ENCODE measurements at regions not wholly inside any gene's neighbourhood (a gene's known extent, or its start where the extent isn't known, plus 50 kb on each side); places are given as distances from the start of the nearest gene placed in this dataset.

DNA sequence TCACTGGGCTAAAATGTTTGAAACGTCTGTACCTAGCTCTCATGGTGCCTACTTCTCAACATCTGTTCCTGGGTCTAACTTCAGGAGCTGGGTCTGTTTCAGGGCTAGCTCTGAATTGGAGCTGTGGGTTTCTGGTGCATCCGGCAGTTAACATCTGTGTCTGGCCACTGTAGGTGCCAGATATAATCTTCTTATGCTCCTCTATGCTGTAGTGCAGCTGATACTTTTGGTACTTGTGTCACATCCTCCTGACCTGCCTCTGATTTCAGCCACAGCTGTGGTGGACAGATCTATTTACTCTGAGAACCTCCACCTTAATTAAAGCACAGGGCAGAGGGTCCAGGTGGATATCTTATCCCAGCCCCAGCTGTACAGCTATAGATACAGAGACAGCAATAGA, 496.5 kb upstream of the CDH11 start:
- Histone ChIP-seq H3K9me2 (replicated peaks; ENCODE audit: insufficient read depth, low read length) (no peaks in the 10 kb centered on the region), H3K9ac (ENCODE audit: low read length) (no peak overlapping the region), H3K4me1 (ENCODE audit: low read length) (no peaks in the 10 kb centered on the region), H3K9me3 (ENCODE audit: low read length) (no peaks in the 10 kb centered on the region), H3K79me2 (ENCODE audit: low read length) (no peaks in the 10 kb centered on the region), H3K36me3 (ENCODE audit: insufficient read depth, low read length) (no peaks in the 10 kb centered on the region), H3K27ac (ENCODE audit: low read length) (no peak overlapping the region), H3K4me2 (ENCODE audit: low read depth, low read length, poor library complexity, severe bottlenecking) (no peak overlapping the region), H3K27me3 (ENCODE audit: low read length) (no peaks in the 10 kb centered on the region), H2AFZ (ENCODE audit: low read length) (no peak overlapping the region), H4K20me1 (ENCODE audit: insufficient read depth, low read depth, low read length) (no peaks in the 10 kb centered on the region), H3K4me3 (ENCODE audit: low read length) (no peak overlapping the region)
- no peak for DNase-seq

- H3K27ac ChIP-seq (ENCODE audit: low read length): no peak overlapping the region
- no peak overlapping the region for H2AFZ ChIP-seq (ENCODE audit: low read length)
- no peak overlapping the region for H3K9ac ChIP-seq (ENCODE audit: low read length)
- H3K4me1 ChIP-seq (ENCODE audit: low read length): no peaks in the 10 kb centered on the region
- no peak overlapping the region for H3K4me3 ChIP-seq (ENCODE audit: low read length)
- H3K4me2 ChIP-seq (ENCODE audit: low read depth, low read length, poor library complexity, severe bottlenecking): no peak overlapping the region
- no peaks in the 10 kb centered on the region for H3K79me2 ChIP-seq (ENCODE audit: low read length)
- no peaks in the 10 kb centered on the region for H3K27me3 ChIP-seq (ENCODE audit: low read length)
- H3K9me3 ChIP-seq (ENCODE audit: low read length): no peaks in the 10 kb centered on the region
- no peaks in the 10 kb centered on the region for H3K36me3 ChIP-seq (ENCODE audit: insufficient read depth, low read length)
- no peak for DNase-seq
- H4K20me1 ChIP-seq (ENCODE audit: insufficient read depth, low read depth, low read length): no peaks in the 10 kb centered on the region
- H3K9me2 ChIP-seq (replicated peaks; ENCODE audit: insufficient read depth, low read length): no peaks in the 10 kb centered on the region
Measured at GRCh38 chr16:65617421-65617820, 495.6 kb upstream of the CDH11 start.

DNA sequence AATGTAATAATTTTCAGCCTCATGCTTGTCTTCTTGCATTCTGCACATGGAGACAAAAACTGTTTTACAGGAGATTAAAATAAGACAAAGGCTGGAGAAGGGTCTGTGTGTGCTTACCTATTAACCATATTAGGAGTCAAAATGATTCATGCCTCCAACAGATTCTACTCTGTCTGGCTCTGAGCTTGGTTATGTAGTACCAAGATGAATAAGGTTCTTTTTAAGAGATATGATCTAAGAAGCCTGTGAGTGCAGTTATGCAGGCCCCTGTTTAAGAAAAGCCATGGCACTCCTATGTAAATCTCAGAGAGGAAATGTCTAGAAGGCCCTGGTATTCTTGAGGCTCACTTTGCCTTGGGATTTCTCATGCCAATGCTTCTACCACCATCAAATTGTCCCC, 486.6 kb upstream of the CDH11 start:
- no peaks in the 10 kb centered on the region for H4K20me1 ChIP-seq (ENCODE audit: insufficient read depth, low read depth, low read length)
- DNase-seq: no peak
- H3K79me2 ChIP-seq (ENCODE audit: low read length): no peaks in the 10 kb centered on the region
- no peaks in the 10 kb centered on the region for H3K9me2 ChIP-seq (replicated peaks; ENCODE audit: insufficient read depth, low read length)
- H3K4me2 ChIP-seq (ENCODE audit: low read depth, low read length, poor library complexity, severe bottlenecking): no peak overlapping the region
- 0 out of 2 replicates have a peak, but pooled peaks cover under 1% of the 10 kb centered on the region for H3K27me3 ChIP-seq (ENCODE audit: low read length)
- no peak overlapping the region for H3K4me3 ChIP-seq (ENCODE audit: low read length)
- H3K27ac ChIP-seq (ENCODE audit: low read length): no peak overlapping the region
- H3K4me1 ChIP-seq (ENCODE audit: low read length): no peaks in the 10 kb centered on the region
- no peaks in the 10 kb centered on the region for H3K36me3 ChIP-seq (ENCODE audit: insufficient read depth, low read length)
- H3K9ac ChIP-seq (ENCODE audit: low read length): no peak overlapping the region
- H2AFZ ChIP-seq (ENCODE audit: low read length): no peak overlapping the region
- H3K9me3 ChIP-seq (ENCODE audit: low read length): no peaks in the 10 kb centered on the region

- no peak for DNase-seq
- no peak overlapping the region for H3K27ac ChIP-seq (ENCODE audit: low read length)
- no peaks in the 10 kb centered on the region for H3K9me3 ChIP-seq (ENCODE audit: low read length)
- no peaks in the 10 kb centered on the region for H3K79me2 ChIP-seq (ENCODE audit: low read length)
- no peaks in the 10 kb centered on the region for H3K4me1 ChIP-seq (ENCODE audit: low read length)
- 0 out of 2 replicates have a peak, but pooled peaks cover 2% of the 10 kb centered on the region for H3K27me3 ChIP-seq (ENCODE audit: low read length)
- H3K4me3 ChIP-seq (ENCODE audit: low read length): no peak overlapping the region
- H2AFZ ChIP-seq (ENCODE audit: low read length): no peak overlapping the region
- H3K36me3 ChIP-seq (ENCODE audit: insufficient read depth, low read length): no peaks in the 10 kb centered on the region
- no peak overlapping the region for H3K4me2 ChIP-seq (ENCODE audit: low read depth, low read length, poor library complexity, severe bottlenecking)
- no peak overlapping the region for H3K9ac ChIP-seq (ENCODE audit: low read length)
- H4K20me1 ChIP-seq (ENCODE audit: insufficient read depth, low read depth, low read length): no peaks in the 10 kb centered on the region
- H3K9me2 ChIP-seq (replicated peaks; ENCODE audit: insufficient read depth, low read length): no peaks in the 10 kb centered on the region
Measured at GRCh38 chr16:65604771-65605170, 482.9 kb upstream of the CDH11 start.

DNA sequence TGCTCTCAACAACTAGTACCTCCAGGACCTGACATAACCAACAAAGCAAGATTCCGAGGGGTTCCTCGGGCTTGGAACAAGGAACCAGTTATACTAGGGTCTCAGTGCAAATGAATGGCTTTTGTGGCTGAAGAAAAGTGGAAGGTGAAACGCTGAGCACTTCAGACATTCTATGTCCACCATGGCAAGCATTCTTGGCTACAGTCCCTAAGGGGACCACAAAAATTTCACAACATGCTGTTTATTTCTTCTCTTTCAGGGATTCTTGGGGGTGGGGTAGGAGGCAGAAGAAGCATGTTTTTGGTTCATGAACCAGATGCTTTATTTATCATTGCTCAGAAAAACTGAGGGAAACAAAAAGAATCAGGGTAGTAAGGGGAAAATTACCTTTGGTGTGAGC, 479.9 kb upstream of the CDH11 start:
- H3K27ac ChIP-seq (ENCODE audit: low read length): no peak overlapping the region
- H3K9ac ChIP-seq (ENCODE audit: low read length): no peak overlapping the region
- no peaks in the 10 kb centered on the region for H3K9me2 ChIP-seq (replicated peaks; ENCODE audit: insufficient read depth, low read length)
- DNase-seq: no peak
- no peaks in the 10 kb centered on the region for H4K20me1 ChIP-seq (ENCODE audit: insufficient read depth, low read depth, low read length)
- no peak overlapping the region for H3K4me2 ChIP-seq (ENCODE audit: low read depth, low read length, poor library complexity, severe bottlenecking)
- H3K9me3 ChIP-seq (ENCODE audit: low read length): no peaks in the 10 kb centered on the region
- H3K79me2 ChIP-seq (ENCODE audit: low read length): no peaks in the 10 kb centered on the region
- H3K4me3 ChIP-seq (ENCODE audit: low read length): no peak overlapping the region
- H3K27me3 ChIP-seq (ENCODE audit: low read length): 0 out of 2 replicates have a peak, but pooled peaks cover 2% of the 10 kb centered on the region
- no peak overlapping the region for H2AFZ ChIP-seq (ENCODE audit: low read length)
- H3K36me3 ChIP-seq (ENCODE audit: insufficient read depth, low read length): no peaks in the 10 kb centered on the region
- no peaks in the 10 kb centered on the region for H3K4me1 ChIP-seq (ENCODE audit: low read length)

DNA sequence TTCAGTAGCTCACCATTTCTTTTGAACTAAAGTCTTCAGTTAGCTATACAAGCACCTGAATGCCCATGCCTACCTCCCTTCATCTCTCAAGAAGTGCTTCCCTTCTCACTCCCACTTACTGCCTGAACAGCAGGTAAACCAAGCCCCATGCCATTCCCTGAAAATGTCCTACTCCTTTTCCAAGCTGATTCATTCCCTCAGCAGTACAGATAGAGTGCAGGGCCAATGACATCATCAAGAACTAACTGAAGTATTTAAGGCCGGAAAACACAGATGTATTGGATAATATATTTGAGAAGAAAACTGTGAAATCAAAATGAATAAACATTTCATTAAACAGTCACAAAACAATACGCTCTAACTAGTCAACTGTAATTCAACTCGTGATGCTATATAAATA, 478.8 kb upstream of the CDH11 start:
- DNase-seq: no peak
- Histone ChIP-seq H3K79me2 (ENCODE audit: low read length) (no peaks in the 10 kb centered on the region), H3K4me2 (ENCODE audit: low read depth, low read length, poor library complexity, severe bottlenecking) (no peak overlapping the region), H3K27me3 (ENCODE audit: low read length) (0 out of 2 replicates have a peak, but pooled peaks cover 2% of the 10 kb centered on the region), H3K36me3 (ENCODE audit: insufficient read depth, low read length) (no peaks in the 10 kb centered on the region), H2AFZ (ENCODE audit: low read length) (no peak overlapping the region), H3K4me1 (ENCODE audit: low read length) (no peaks in the 10 kb centered on the region), H4K20me1 (ENCODE audit: insufficient read depth, low read depth, low read length) (no peaks in the 10 kb centered on the region), H3K27ac (ENCODE audit: low read length) (no peak overlapping the region), H3K9ac (ENCODE audit: low read length) (no peak overlapping the region), H3K9me2 (replicated peaks; ENCODE audit: insufficient read depth, low read length) (no peaks in the 10 kb centered on the region), H3K4me3 (ENCODE audit: low read length) (no peak overlapping the region), H3K9me3 (ENCODE audit: low read length) (no peaks in the 10 kb centered on the region)

DNA sequence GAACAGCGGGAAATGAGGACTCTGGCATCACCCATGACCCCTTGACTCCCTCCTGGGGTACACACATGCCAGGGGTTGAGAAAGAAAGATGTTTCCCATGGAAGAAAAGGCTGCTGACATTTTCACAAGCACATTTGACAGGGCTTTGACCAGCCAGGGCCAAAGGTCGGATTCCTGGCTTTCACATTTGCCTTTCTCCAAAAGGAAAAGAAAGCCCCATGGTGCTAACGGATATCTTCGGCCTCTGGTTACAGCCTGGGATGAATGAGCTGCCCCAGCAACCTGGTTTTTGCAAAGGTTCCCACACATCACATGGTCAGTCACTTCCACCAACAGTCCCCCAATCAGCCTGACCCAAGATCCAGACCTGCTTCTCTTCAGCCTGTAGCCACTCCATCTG, 478.2 kb upstream of the CDH11 start:
- no peaks in the 10 kb centered on the region for H3K79me2 ChIP-seq (ENCODE audit: low read length)
- H3K36me3 ChIP-seq (ENCODE audit: insufficient read depth, low read length): no peaks in the 10 kb centered on the region
- no peaks in the 10 kb centered on the region for H3K9me2 ChIP-seq (replicated peaks; ENCODE audit: insufficient read depth, low read length)
- H3K27me3 ChIP-seq (ENCODE audit: low read length): 0 out of 2 replicates have a peak, but pooled peaks cover 2% of the 10 kb centered on the region
- no peaks in the 10 kb centered on the region for H3K9me3 ChIP-seq (ENCODE audit: low read length)
- H4K20me1 ChIP-seq (ENCODE audit: insufficient read depth, low read depth, low read length): no peaks in the 10 kb centered on the region
- H3K4me1 ChIP-seq (ENCODE audit: low read length): no peaks in the 10 kb centered on the region
- no peak overlapping the region for H3K9ac ChIP-seq (ENCODE audit: low read length)
- H3K4me2 ChIP-seq (ENCODE audit: low read depth, low read length, poor library complexity, severe bottlenecking): no peak overlapping the region
- no peak overlapping the region for H3K27ac ChIP-seq (ENCODE audit: low read length)
- no peak overlapping the region for H3K4me3 ChIP-seq (ENCODE audit: low read length)
- no peak for DNase-seq
- H2AFZ ChIP-seq (ENCODE audit: low read length): no peak overlapping the region

DNA sequence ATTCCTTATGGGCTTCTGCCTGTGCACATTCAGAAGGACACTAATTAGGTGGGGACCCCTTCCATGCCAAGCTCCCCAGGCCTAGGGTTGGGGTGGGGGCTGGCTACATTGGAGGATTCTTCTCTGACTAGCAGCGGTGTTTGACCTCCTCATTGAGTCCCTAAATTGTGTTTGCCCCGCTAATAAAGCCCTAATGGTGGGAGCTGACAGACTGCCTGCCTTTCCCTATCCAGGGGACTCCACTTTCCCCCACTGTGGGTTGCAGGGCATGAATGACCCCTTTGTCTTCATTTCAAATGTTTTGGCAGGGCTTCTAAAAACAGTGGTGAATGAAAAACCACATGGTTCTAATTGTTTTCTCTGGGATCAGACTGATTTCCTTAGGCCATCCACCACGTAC, 476.8 kb upstream of the CDH11 start:
- DNase-seq: no peak
- H3K9me2 ChIP-seq (replicated peaks; ENCODE audit: insufficient read depth, low read length): no peaks in the 10 kb centered on the region
- H3K27me3 ChIP-seq (ENCODE audit: low read length): 0 out of 2 replicates have a peak, but pooled peaks cover 2% of the 10 kb centered on the region
- H3K9me3 ChIP-seq (ENCODE audit: low read length): no peaks in the 10 kb centered on the region
- H2AFZ ChIP-seq (ENCODE audit: low read length): no peak overlapping the region
- no peaks in the 10 kb centered on the region for H3K36me3 ChIP-seq (ENCODE audit: insufficient read depth, low read length)
- H3K9ac ChIP-seq (ENCODE audit: low read length): no peak overlapping the region
- no peaks in the 10 kb centered on the region for H3K4me1 ChIP-seq (ENCODE audit: low read length)
- no peak overlapping the region for H3K27ac ChIP-seq (ENCODE audit: low read length)
- H4K20me1 ChIP-seq (ENCODE audit: insufficient read depth, low read depth, low read length): no peaks in the 10 kb centered on the region
- no peaks in the 10 kb centered on the region for H3K79me2 ChIP-seq (ENCODE audit: low read length)
- no peak overlapping the region for H3K4me3 ChIP-seq (ENCODE audit: low read length)
- no peak overlapping the region for H3K4me2 ChIP-seq (ENCODE audit: low read depth, low read length, poor library complexity, severe bottlenecking)

- Histone ChIP-seq H3K4me2 (ENCODE audit: low read depth, low read length, poor library complexity, severe bottlenecking) (no peak overlapping the region), H3K36me3 (ENCODE audit: insufficient read depth, low read length) (no peaks in the 10 kb centered on the region), H3K4me1 (ENCODE audit: low read length) (no peaks in the 10 kb centered on the region), H4K20me1 (ENCODE audit: insufficient read depth, low read depth, low read length) (no peaks in the 10 kb centered on the region), H3K9me2 (replicated peaks; ENCODE audit: insufficient read depth, low read length) (no peaks in the 10 kb centered on the region), H2AFZ (ENCODE audit: low read length) (no peak overlapping the region), H3K27ac (ENCODE audit: low read length) (no peak overlapping the region), H3K79me2 (ENCODE audit: low read length) (no peaks in the 10 kb centered on the region), H3K9ac (ENCODE audit: low read length) (no peak overlapping the region), H3K4me3 (ENCODE audit: low read length) (no peak overlapping the region), H3K9me3 (ENCODE audit: low read length) (no peaks in the 10 kb centered on the region), H3K27me3 (ENCODE audit: low read length) (no peaks in the 10 kb centered on the region)
- no peak for DNase-seq
Measured at GRCh38 chr16:65583498-65583897, 461.6 kb upstream of the CDH11 start.

All from Karpas-422 (cell line).